OCI-LY1 (cell line): ENCODE measurements at regions not wholly inside any gene's neighbourhood (a gene's known extent, or its start where the extent isn't known, plus 50 kb on each side); places are given as distances from the start of the nearest gene placed in this dataset.

Experiments used
- CTCF ChIP-seq: fragments of 200-600 bp; sonication (generic), shearing (Covaris generic); IDR thresholded peaks from 2 replicates; pipeline ENCODE4 v1.5.1; 2017; ENCODE audit warnings: mild to moderate bottlenecking, antibody characterized with exemption, low read length, moderate library complexity, mixed read lengths
- EZH2 ChIP-seq: fragments of 200-600 bp; sonication (generic), shearing (Covaris generic); IDR thresholded peaks from 2 replicates; pipeline ENCODE4 v1.8.0; 2017; ENCODE audit warnings: borderline replicate concordance, mixed run types, mild to moderate bottlenecking, antibody characterized with exemption, low read length, moderate library complexity, mixed read lengths

GRCh38 chr1:244958593-244958992 lies 94.2 kb upstream of the HNRNPU start:
- TF ChIP-seq CTCF (no peak), EZH2 (no peak)
